Adrenal gland (tissue), 9 donors: ENCODE measurements at regions not wholly inside any gene's neighbourhood (a gene's known extent, or its start where the extent isn't known, plus 50 kb on each side); places are given as distances from the start of the nearest gene placed in this dataset.
"Not testable (repeated sequence)": the region's sequence is repeated elsewhere in the genome, so short reads cannot be mapped to it uniquely, and the experiment has no call there.

Experiments used
- DNase-seq, 7 donors: peaks; one replicate each; pipeline ENCODE4 v3.0.0-alpha.2; 2019 to 2020
- H3K27ac ChIP-seq, 5 donors: fragments of 200-600 bp; sonication (generic) in 4 of 5; 1 replicate in 3 of 5; 2 replicates in 2 of 5; pipeline versions ENCODE4 v1.5.1 to v1.8.0; 2016 to 2020; ENCODE audit warnings: mild to moderate bottlenecking in 1 of 5
- H3K27me3 ChIP-seq: fragments of 200-600 bp; 2 replicates; pipeline ENCODE4 v1.8.0; 2021
- H3K36me3 ChIP-seq, 2 donors: fragments of 200-600 bp; replicated peaks in 1 of 2; 1 replicate in 1 of 2; 2 replicates in 1 of 2; pipeline versions ENCODE4 v1.5.1 to v1.8.0; 2018 to 2022
- H3K4me1 ChIP-seq, 2 donors: fragments of 200-600 bp; replicated peaks in 1 of 2; 1 replicate in 1 of 2; 2 replicates in 1 of 2; pipeline versions ENCODE4 v1.5.1 to v1.8.0; 2018 to 2021
- H3K4me3 ChIP-seq, 4 donors: fragments of 200-600 bp; sonication (generic) in 3 of 4; one replicate each; pipeline ENCODE4 v1.5.1; 2016 to 2018
- H3K9me3 ChIP-seq, 3 donors: fragments of 200-600 bp; sonication (generic) in 1 of 3; replicated peaks in 1 of 3; 1 replicate in 2 of 3; 2 replicates in 1 of 3; pipeline versions ENCODE4 v1.5.1 to v1.8.0; 2016 to 2021
- CTCF ChIP-seq, 6 experiments: fragments of 450-650 bp in 4 of 6; fragments of 200-600 bp in 2 of 6; sonication (generic) in 1 of 6; IDR thresholded peaks; 1 replicate in 5 of 6; 2 replicates in 1 of 6; pipeline versions ENCODE4 v1.5.1 to v1.8.0; 2016 to 2021; ENCODE audit warnings: antibody characterized with exemption in 6 of 6, mild to moderate bottlenecking in 2 of 6, moderate library complexity in 1 of 6
- POLR2A ChIP-seq, 2 donors: fragments of 450-650 bp; IDR thresholded peaks; one replicate each; pipeline ENCODE4 v1.6.1; 2017; ENCODE audit warnings: antibody characterized with exemption in 2 of 2, mild to moderate bottlenecking in 2 of 2, moderate library complexity in 1 of 2
- WGBS, 4 donors: extraction: QIAGEN DNeasy Blood & Tissue Kit in 2 of 4; methylation state at CpG; one replicate each; pipeline versions ENCODE4 v1.1.5 to v1.1.7; 2013 to 2017; 5-methylcytosine and 5-hydroxymethylcytosine counted together
- intact Hi-C, 2 donors: fragments of 100-400 bp; cut with DNase I; formaldehyde crosslinking; loops; one replicate each; pipeline versions ENCODE4 v1.14.1 to v1.15.0; 2022 to 2023
- donor health status: healthy with polysubstance abuse.
- donor health status: Bipolar disorder and iron deficiency.
- donor health status: DM: yes; HTN: yes; CAD: no.
- donor health status: DM: no; HTN: no; CAD: no.
- donor health status: DM: no; HTN: no; CAD: no.

DNA sequence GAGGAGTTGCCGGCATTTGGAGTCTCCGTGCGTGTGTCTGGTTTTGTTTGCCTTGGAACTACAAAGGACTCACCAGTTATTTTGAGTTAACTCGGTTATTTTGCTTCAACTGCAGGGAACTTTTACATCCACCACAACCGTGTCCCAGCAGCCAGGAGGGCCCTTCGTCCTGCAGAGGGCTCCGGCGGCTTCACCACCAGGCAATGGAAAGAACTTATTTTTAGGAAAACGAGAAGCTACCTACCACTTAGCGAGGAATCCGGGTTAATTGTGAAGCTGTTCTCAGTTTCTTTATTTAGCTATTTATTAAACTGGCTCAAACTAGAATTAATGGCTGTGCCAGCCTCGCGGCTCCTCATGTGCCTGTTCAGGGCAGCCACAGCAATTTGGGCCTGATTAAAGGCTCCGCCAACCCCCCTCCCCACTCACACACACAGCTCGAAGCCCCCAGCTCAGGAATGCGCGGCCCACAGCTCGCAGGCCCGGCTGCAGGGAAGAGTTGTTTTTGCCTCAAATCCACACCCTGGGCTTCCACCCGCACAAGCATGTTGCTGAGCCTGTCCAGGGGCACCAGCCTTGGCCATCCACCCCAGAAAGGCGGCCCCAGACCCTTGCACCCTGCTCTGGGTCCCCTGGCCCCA is 55.9 kb upstream of the FGF3 start:
- intact Hi-C loops: no loop called here
- DNase-seq: peak in 2 of 7 donors; percentile 4 to 13
- Histone ChIP-seq H3K4me3 (no peak overlapping the region), H3K4me1 (no peaks in the 10 kb centered on the region), H3K27ac (no peak overlapping the region), H3K27me3 (no peaks in the 10 kb centered on the region), H3K9me3 (no peaks in the 10 kb centered on the region), H3K36me3 (no peaks in the 10 kb centered on the region)
- TF ChIP-seq POLR2A (IDR thresholded peaks at IDR 0.05) (no peak), CTCF (IDR thresholded peaks at IDR 0.05) (no peak)
- 61 to 63% (median 62%) methylated on average over 18 to 21 of the region's 21 CpGs for WGBS, 4 donors

GRCh38 chr11:69876013-69876412 is 56.8 kb upstream of the FGF3 start:
- peak in 2 of 7 donors; percentile 5 to 9 for DNase-seq
- 76 to 86% (median 84%) methylated on average over 7 to 10 of the region's 10 CpGs for WGBS, 4 donors
- no peak for TF ChIP-seq CTCF (IDR thresholded peaks at IDR 0.05)
- TF ChIP-seq POLR2A (IDR thresholded peaks at IDR 0.05): no peak
- no peaks in the 10 kb centered on the region for H3K27me3 ChIP-seq
- H3K4me1 ChIP-seq: no peaks in the 10 kb centered on the region
- intact Hi-C loops: no loop called here
- no peak overlapping the region for H3K27ac ChIP-seq
- no peaks in the 10 kb centered on the region for H3K36me3 ChIP-seq
- H3K9me3 ChIP-seq: no peaks in the 10 kb centered on the region
- H3K4me3 ChIP-seq: no peak overlapping the region

GRCh38 chr11:69877235-69877634 is 58.0 kb upstream of the FGF3 start:
- Histone ChIP-seq H3K36me3 (no peaks in the 10 kb centered on the region), H3K9me3 (no peaks in the 10 kb centered on the region), H3K27me3 (no peaks in the 10 kb centered on the region), H3K4me1 (no peaks in the 10 kb centered on the region), H3K27ac (no peak overlapping the region), H3K4me3 (no peak overlapping the region)
- peak in 4 of 7 donors; percentile 3 to 17 (median 6) for DNase-seq
- WGBS, 4 donors: 83 to 91% (median 85%) methylated on average over 7 to 8 of the region's 8 CpGs
- TF ChIP-seq CTCF (IDR thresholded peaks at IDR 0.05): no peak
- no peak for TF ChIP-seq POLR2A (IDR thresholded peaks at IDR 0.05)
- intact Hi-C loops: no loop called here

GRCh38 chr11:69877704-69878103 is 58.5 kb upstream of the FGF3 start:
- 88 to 95% (median 91%) methylated on average over 7 of the region's 7 CpGs for WGBS, 4 donors
- intact Hi-C loops, H3K4me3 ChIP-seq, H3K4me1 ChIP-seq, H3K27me3 ChIP-seq, H3K9me3 ChIP-seq, H3K27ac ChIP-seq, H3K36me3 ChIP-seq: not testable (repeated sequence)
- peak in 2 of 7 donors; percentile 3 to 42 for DNase-seq
